Lung (tissue), 11 donors: ENCODE measurements at regions not wholly inside any gene's neighbourhood (a gene's known extent, or its start where the extent isn't known, plus 50 kb on each side); places are given as distances from the start of the nearest gene placed in this dataset.

Experiments
- ATAC-seq: fragments of 200-7000 bp; cut with Tn5 transposase; one replicate; pipeline ENCODE4 v1.9.1; 2020; ENCODE audit warnings: moderate number of reproducible peaks; ENCODE audit not compliant: insufficient read depth, low FRiP score
- DNase-seq, 3 donors: peaks; one replicate each; pipeline ENCODE4 v3.0.0-alpha.2; 2013 to 2017
- H3K27ac ChIP-seq, 2 donors: one replicate each; pipeline ENCODE4 v1.5.1; 2013; ENCODE audit warnings: mild to moderate bottlenecking in 2 of 2, moderate library complexity in 2 of 2, control low read depth in 1 of 2, inconsistent platforms in 1 of 2, low read depth in 1 of 2, low read length in 1 of 2
- H3K27me3 ChIP-seq, 3 donors: one replicate each; pipeline ENCODE4 v1.5.1; 2013; ENCODE audit warnings: low read length in 2 of 3; ENCODE audit not compliant: control insufficient read depth in 3 of 3, insufficient read depth in 3 of 3
- H3K36me3 ChIP-seq, 4 donors: one replicate each; pipeline ENCODE4 v1.5.1; 2013; ENCODE audit warnings: low read length in 4 of 4, mild to moderate bottlenecking in 1 of 4, moderate library complexity in 1 of 4; ENCODE audit not compliant: control insufficient read depth in 4 of 4, insufficient read depth in 4 of 4
- H3K4me1 ChIP-seq, 5 donors: one replicate each; pipeline ENCODE4 v1.5.1; 2013; ENCODE audit warnings: low read length in 5 of 5, mild to moderate bottlenecking in 2 of 5, moderate library complexity in 1 of 5; ENCODE audit not compliant: control insufficient read depth in 5 of 5, insufficient read depth in 5 of 5
- H3K4me3 ChIP-seq: one replicate; pipeline ENCODE4 v1.5.1; 2013; ENCODE audit warnings: mild to moderate bottlenecking, control low read depth, moderate library complexity
- H3K9ac ChIP-seq, 2 donors: one replicate each; pipeline ENCODE4 v1.5.1; 2013; ENCODE audit warnings: low read length in 2 of 2, control low read depth in 1 of 2; ENCODE audit not compliant: insufficient read depth in 1 of 2
- H3K9me3 ChIP-seq, 4 donors: one replicate each; pipeline ENCODE4 v1.5.1; 2013; ENCODE audit warnings: low read length in 3 of 4, mild to moderate bottlenecking in 1 of 4, moderate library complexity in 1 of 4; ENCODE audit not compliant: control insufficient read depth in 4 of 4, insufficient read depth in 3 of 4
- CTCF ChIP-seq: IDR thresholded peaks from 2 replicates; pipeline ENCODE4 v1.5.1; 2012; ENCODE audit warnings: mild to moderate bottlenecking; ENCODE audit errors: control extremely low read depth, extremely low read depth
- WGBS, 2 donors: extraction: QIAGEN DNeasy Blood & Tissue Kit; methylation state at CpG; one replicate each; pipeline ENCODE4 v1.1.7; 2013; 5-methylcytosine and 5-hydroxymethylcytosine counted together
- donor health status: control.
- donor health status: control.
- donor health status: Bipolar disorder and iron deficiency.
- donor health status: healthy.
- donor health status: DM: yes; HTN: yes; CAD: no.

- no peak for TF ChIP-seq CTCF
- no peak for ATAC-seq
- no peaks in the 10 kb centered on the region for H3K36me3 ChIP-seq
- H3K9me3 ChIP-seq: peaks cover 0 to 11% (median 1%) of the 10 kb centered on the region in 4 donors
- H3K4me3 ChIP-seq: no peak overlapping the region
- WGBS, 2 donors: 26 to 37% methylated on average over 5 of the region's 5 CpGs
- H3K27ac ChIP-seq: no peak overlapping the region
- no peak for DNase-seq
- no peaks in the 10 kb centered on the region for H3K4me1 ChIP-seq
- no peak overlapping the region for H3K9ac ChIP-seq
- peaks cover 3 to 32% (median 7%) of the 10 kb centered on the region in 3 donors for H3K27me3 ChIP-seq
Observed at GRCh38 chr12:113582521-113583218, 111.0 kb upstream of the LHX5 start.

DNA sequence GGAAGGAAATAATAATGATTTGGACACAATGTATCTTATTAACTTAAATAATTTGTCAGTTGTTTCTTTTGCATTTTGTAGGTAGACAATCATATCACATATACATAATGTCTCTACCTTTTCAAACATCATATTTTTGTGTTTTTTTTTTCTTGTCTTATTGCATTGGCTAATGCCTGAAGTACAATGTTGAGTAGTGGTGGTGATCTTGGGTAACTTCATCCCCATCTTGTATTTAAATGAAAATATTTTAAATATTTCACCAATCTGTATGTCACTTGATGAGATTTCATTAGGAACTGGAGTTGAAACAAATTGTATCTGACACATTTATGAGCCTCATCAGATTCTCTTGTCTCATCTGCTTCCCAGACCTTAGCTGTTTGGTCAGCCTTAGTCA lies 109.7 kb upstream of the LHX5 start:
- no peak overlapping the region for H3K4me3 ChIP-seq
- H3K4me1 ChIP-seq: no peaks in the 10 kb centered on the region
- no peak overlapping the region for H3K27ac ChIP-seq
- H3K36me3 ChIP-seq: no peaks in the 10 kb centered on the region
- ATAC-seq (no peak), DNase-seq (no peak)
- no peak overlapping the region for H3K9ac ChIP-seq
- H3K27me3 ChIP-seq: peaks cover 6 to 29% (median 7%) of the 10 kb centered on the region in 3 donors
- no peak for TF ChIP-seq CTCF
- peaks cover 0 to 9% (median 1%) of the 10 kb centered on the region in 4 donors for H3K9me3 ChIP-seq

DNA sequence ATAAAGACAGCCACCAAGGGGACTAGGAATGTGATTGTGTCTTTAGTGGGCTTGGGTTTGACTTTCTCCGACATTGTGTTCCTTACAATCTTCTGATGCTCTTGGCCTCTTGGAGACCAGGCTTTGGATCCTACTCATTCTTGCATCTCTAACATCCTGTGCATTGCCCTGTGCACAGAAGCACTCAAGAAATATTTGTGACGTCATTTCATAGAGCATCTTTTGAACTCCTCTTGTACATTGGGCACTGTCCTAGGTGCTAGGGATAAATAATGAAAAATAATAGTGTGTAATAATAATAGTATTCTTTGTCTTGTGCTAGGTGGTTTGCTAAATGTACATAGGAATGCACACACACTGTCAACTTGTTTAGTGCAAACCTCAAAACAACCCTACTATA lies 108.8 kb upstream of the LHX5 start:
- WGBS, 2 donors: 22 to 46% methylated on average over 2 of the region's 2 CpGs

More for the DNA sequence above, 108.8 kb upstream of the LHX5 start:
- H3K27me3 ChIP-seq: peaks cover 6 to 29% (median 7%) of the 10 kb centered on the region in 3 donors
- no peak for TF ChIP-seq CTCF
- DNase-seq (no peak), ATAC-seq (no peak)
- peaks cover 0 to 9% (median 1%) of the 10 kb centered on the region in 4 donors for H3K9me3 ChIP-seq
- H3K4me1 ChIP-seq: no peaks in the 10 kb centered on the region
- H3K9ac ChIP-seq: no peak overlapping the region
- no peak overlapping the region for H3K4me3 ChIP-seq
- no peaks in the 10 kb centered on the region for H3K36me3 ChIP-seq
- no peak overlapping the region for H3K27ac ChIP-seq
